HepG2 (cell line): ENCODE measurements at regions not wholly inside any gene's neighbourhood (a gene's known extent, or its start where the extent isn't known, plus 50 kb on each side); places are given as distances from the start of the nearest gene placed in this dataset.

Experiments used
- EED ChIP-seq: sonication (generic); formaldehyde crosslinking; IDR thresholded peaks from 2 replicates; pipeline ENCODE4 v1.5.0; 2020; ENCODE audit warnings: mild to moderate bottlenecking, missing genetic modification reagents
- EP300 ChIP-seq, 3 experiments: sonication (generic) in 1 of 3; formaldehyde crosslinking in 1 of 3; IDR thresholded peaks; 2 replicates each; pipeline versions ENCODE4 v1.5.1 to v1.6.1; 2011 to 2020; ENCODE audit warnings: low read depth in 2 of 3, low read length in 2 of 3, borderline replicate concordance in 1 of 3, improper control_type of control experiment in 1 of 3, mild to moderate bottlenecking in 1 of 3, missing genetic modification reagents in 1 of 3, moderate library complexity in 1 of 3
- ESRRA ChIP-seq: sonication (generic); formaldehyde crosslinking; IDR thresholded peaks from 2 replicates; pipeline ENCODE4 v1.5.1; 2020; ENCODE audit warnings: mild to moderate bottlenecking, low read depth, missing genetic modification reagents
- NR3C1 ChIP-seq: sonication (generic); formaldehyde crosslinking; IDR thresholded peaks from 2 replicates; pipeline ENCODE4 v1.4.0; 2020; ENCODE audit warnings: missing genetic modification reagents
- POLR2AphosphoS5 ChIP-seq: IDR thresholded peaks from 2 replicates; pipeline ENCODE4 v1.6.1; 2012; ENCODE audit warnings: low read depth, low read length
- TCF7L2 ChIP-seq: IDR thresholded peaks from 2 replicates; pipeline ENCODE4 v1.6.1; 2011; ENCODE audit warnings: mild to moderate bottlenecking, low read depth, low read length, moderate library complexity

GRCh38 chr3:8205881-8206280, 295.7 kb upstream of the LMCD1 start:
- TF ChIP-seq POLR2AphosphoS5, result no peak
- no peak for TF ChIP-seq EP300 (IDR thresholded peaks at IDR 0.05; ENCODE audit: low read depth in 2 of 2, low read length in 2 of 2)
- TF ChIP-seq EP300 (CRISPR knock-in tag; IDR thresholded peaks at IDR 0.05; ENCODE audit: borderline replicate concordance), result no peak
- TF ChIP-seq EED, result no peak
- TF ChIP-seq NR3C1, result no peak
- no peak for TF ChIP-seq TCF7L2
- TF ChIP-seq ESRRA (CRISPR knock-in tag), result no peak
